ENCODE measurements at regions not wholly inside any gene's neighbourhood (a gene's known extent, or its start where the extent isn't known, plus 50 kb on each side); places are given as distances from the start of the nearest gene placed in this dataset.

GRCh38 chr14:53384073-53384472 is 230.9 kb upstream of the DDHD1 start:
- no peak overlapping the region for H3K4me3 ChIP-seq (ENCODE audit: low read depth, low read length)
- POLR2A ChIA-PET = no interaction called here
- DNase-seq (ENCODE audit: low read depth, low spot score) = no peak
- CTCF ChIA-PET = interaction anchor here (0.9 kb wide), 1 partner anchor 13 kb away, joined by 3 read pairs; no protein-coding TSS in a partner anchor
- TF ChIP-seq CTCF (IDR thresholded peaks at IDR 0.05; ENCODE audit: insufficient read depth, low read length, missing control alignments) = no peak

DNA sequence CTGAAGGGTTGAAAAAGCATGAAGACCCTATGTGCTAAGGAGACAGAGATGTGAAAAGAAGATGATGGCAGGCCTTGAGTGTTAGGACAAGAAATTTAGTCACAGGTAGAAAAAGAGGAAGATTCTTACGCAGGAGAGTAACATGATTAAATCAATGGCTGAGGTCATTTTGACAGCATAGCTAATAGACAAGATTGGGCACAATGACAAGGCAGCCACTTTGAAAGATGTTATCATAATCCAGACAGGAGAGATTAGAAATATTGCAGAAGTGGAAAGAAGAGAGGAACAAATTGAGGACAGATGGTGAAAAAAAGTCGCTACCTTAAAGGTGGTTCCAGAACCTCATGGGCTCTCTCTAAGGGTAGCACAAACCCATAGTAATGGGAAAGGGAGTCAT is 228.8 kb upstream of the DDHD1 start:
- ChIA-PET CTCF (no interaction called here), POLR2A (no interaction called here)
- TF ChIP-seq CTCF (IDR thresholded peaks at IDR 0.05; ENCODE audit: insufficient read depth, low read length, missing control alignments) = no peak
- no peak for DNase-seq (ENCODE audit: low read depth, low spot score)
- no peak overlapping the region for H3K4me3 ChIP-seq (ENCODE audit: low read depth, low read length)

GRCh38 chr14:53380867-53381225 is 227.7 kb upstream of the DDHD1 start:
- H3K4me3 ChIP-seq (ENCODE audit: low read depth, low read length) = no peak overlapping the region
- ChIA-PET POLR2A (no interaction called here), CTCF (interaction anchor here (0.5 kb wide), 1 partner anchor 81 kb away, joined by 3 read pairs; no protein-coding TSS in a partner anchor)
- DNase-seq (ENCODE audit: low read depth, low spot score) = no peak
- no peak for TF ChIP-seq CTCF (IDR thresholded peaks at IDR 0.05; ENCODE audit: insufficient read depth, low read length, missing control alignments)

- TF ChIP-seq CTCF (IDR thresholded peaks at IDR 0.05; ENCODE audit: insufficient read depth, low read length, missing control alignments) = no peak
- no peak for DNase-seq (ENCODE audit: low read depth, low spot score)
- no peak overlapping the region for H3K4me3 ChIP-seq (ENCODE audit: low read depth, low read length)
- ChIA-PET CTCF (interaction anchor here (0.5 kb wide), 1 partner anchor 82 kb away, joined by 3 read pairs; no protein-coding TSS in a partner anchor), POLR2A (no interaction called here)
Observed at GRCh38 chr14:53380052-53380866, 227.1 kb upstream of the DDHD1 start.

DNA sequence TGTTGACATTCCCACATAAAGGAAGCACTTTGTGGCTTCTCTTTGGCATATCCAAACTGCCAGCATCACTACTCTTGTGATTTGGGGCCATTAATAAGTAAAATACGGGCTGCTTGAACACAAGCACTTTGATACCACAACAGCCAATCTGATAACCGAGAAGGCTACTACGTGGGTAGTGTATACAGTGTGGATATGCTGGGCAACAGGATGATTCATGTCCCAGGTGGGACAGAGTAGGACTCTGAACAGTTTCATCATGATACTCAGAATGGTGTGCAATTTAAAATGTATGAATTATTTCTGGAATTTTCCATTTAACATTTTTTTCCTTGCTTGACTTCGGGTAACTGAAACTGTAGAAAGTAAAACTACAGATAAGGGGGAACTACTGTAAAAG is 225.0 kb upstream of the DDHD1 start:
- CTCF ChIA-PET = no interaction called here
- TF ChIP-seq CTCF (IDR thresholded peaks at IDR 0.05; ENCODE audit: insufficient read depth, low read length, missing control alignments) = no peak
- POLR2A ChIA-PET = no interaction called here
- H3K4me3 ChIP-seq (ENCODE audit: low read depth, low read length) = no peak overlapping the region
- no peak for DNase-seq (ENCODE audit: low read depth, low spot score)

GRCh38 chr14:53376064-53376463 is 222.9 kb upstream of the DDHD1 start:
- H3K4me3 ChIP-seq (ENCODE audit: low read depth, low read length) = no peak overlapping the region
- POLR2A ChIA-PET = interaction anchor here (0.7 kb wide), 1 partner anchor 13 kb away, joined by 3 read pairs; no protein-coding TSS in a partner anchor
- CTCF ChIA-PET = no interaction called here
- DNase-seq (ENCODE audit: low read depth, low spot score) = no peak
- no peak for TF ChIP-seq CTCF (IDR thresholded peaks at IDR 0.05; ENCODE audit: insufficient read depth, low read length, missing control alignments)
